HS-27A (cell line): ENCODE measurements at regions not wholly inside any gene's neighbourhood (a gene's known extent, or its start where the extent isn't known, plus 50 kb on each side); places are given as distances from the start of the nearest gene placed in this dataset.

ENCODE experiments used
- DNase-seq: peaks from one replicate; pipeline ENCODE4 v3.0.0-alpha.2; 2012; ENCODE audit warnings: low read depth, missing footprints

- no peak for DNase-seq
Measured at GRCh38 chr5:56482363-56482762, 249.2 kb upstream of the ANKRD55 start.

GRCh38 chr5:56481428-56482357, 248.6 kb upstream of the ANKRD55 start:
- DNase-seq, result no peak

GRCh38 chr5:56480705-56481427, 247.7 kb upstream of the ANKRD55 start:
- no peak for DNase-seq

GRCh38 chr5:56480078-56480704, 247.1 kb upstream of the ANKRD55 start:
- DNase-seq, result no peak

GRCh38 chr5:56479696-56480077, 246.6 kb upstream of the ANKRD55 start:
- DNase-seq, result no peak

GRCh38 chr5:56479126-56479525, 246.0 kb upstream of the ANKRD55 start:
- no peak for DNase-seq

- DNase-seq, result no peak
Measured at GRCh38 chr5:56478062-56478461, 244.9 kb upstream of the ANKRD55 start.

GRCh38 chr5:56476487-56476856, 243.3 kb upstream of the ANKRD55 start:
- no peak for DNase-seq

GRCh38 chr5:56475689-56476486, 242.8 kb upstream of the ANKRD55 start:
- no peak for DNase-seq

- no peak for DNase-seq
Measured at GRCh38 chr5:56471707-56472106, 238.6 kb upstream of the ANKRD55 start.

- DNase-seq, result no peak
Measured at GRCh38 chr5:56470007-56470406, 236.9 kb upstream of the ANKRD55 start.

- DNase-seq, result no peak
Measured at GRCh38 chr5:56468277-56468676, 235.1 kb upstream of the ANKRD55 start.

- no peak for DNase-seq
Measured at GRCh38 chr5:56467176-56467717, 234.1 kb upstream of the ANKRD55 start.

GRCh38 chr5:56466136-56466816, 233.1 kb upstream of the ANKRD55 start:
- no peak for DNase-seq

GRCh38 chr5:56465769-56466135, 232.6 kb upstream of the ANKRD55 start:
- no peak for DNase-seq

GRCh38 chr5:56464935-56465768, 232.0 kb upstream of the ANKRD55 start:
- DNase-seq, result no peak

GRCh38 chr5:56463944-56464571, 230.9 kb upstream of the ANKRD55 start:
- DNase-seq, result no peak

- DNase-seq, result no peak
Measured at GRCh38 chr5:56461584-56461983, 228.5 kb upstream of the ANKRD55 start.

GRCh38 chr5:56460681-56461191, 227.6 kb upstream of the ANKRD55 start:
- no peak for DNase-seq

GRCh38 chr5:56460195-56460546, 227.0 kb upstream of the ANKRD55 start:
- no peak for DNase-seq
